ENCODE measurements at regions not wholly inside any gene's neighbourhood (a gene's known extent, or its start where the extent isn't known, plus 50 kb on each side); places are given as distances from the start of the nearest gene placed in this dataset.

GRCh38 chr13:54965881-54966280, 1937.3 kb downstream of the OLFM4 start:
- no peak overlapping the region for H3K4me3 ChIP-seq
- peaks cover 0 to 6% (median 2%) of the 10 kb centered on the region in 4 donors for H3K9me3 ChIP-seq
- DNase-seq = no peak
- H3K36me3 ChIP-seq = no peaks in the 10 kb centered on the region
- no peak overlapping the region for H3K27ac ChIP-seq
- intact Hi-C loops (cut with DNase I; ENCODE audit: low total_unique reads) = no loop called here
- TF ChIP-seq EP300 (IDR thresholded peaks at IDR 0.05) (no peak), POLR2AphosphoS5 (IDR thresholded peaks at IDR 0.05) (no peak), POLR2A (IDR thresholded peaks at IDR 0.05) (no peak), CTCF (IDR thresholded peaks at IDR 0.05) (no peak)
- H3K4me1 ChIP-seq = no peaks in the 10 kb centered on the region
- WGBS, 5 donors = 77 to 95% (median 89%) methylated on average over 2 of the region's 2 CpGs
- no peaks in the 10 kb centered on the region for H3K27me3 ChIP-seq

GRCh38 chr13:54972838-54973237, 1944.2 kb downstream of the OLFM4 start:
- intact Hi-C loops (cut with DNase I; ENCODE audit: low total_unique reads) = no loop called here

GRCh38 chr13:54975676-54976075, 1947.1 kb downstream of the OLFM4 start:
- H3K27ac ChIP-seq = no peak overlapping the region
- no peaks in the 10 kb centered on the region for H3K9me3 ChIP-seq
- no peaks in the 10 kb centered on the region for H3K36me3 ChIP-seq
- no peak overlapping the region for H3K4me3 ChIP-seq
- H3K4me1 ChIP-seq = no peaks in the 10 kb centered on the region
- TF ChIP-seq EP300 (IDR thresholded peaks at IDR 0.05) (no peak), POLR2A (IDR thresholded peaks at IDR 0.05) (no peak), CTCF (IDR thresholded peaks at IDR 0.05) (no peak)
- no peak for DNase-seq
- 76 to 83% (median 79%) methylated on average over 4 of the region's 4 CpGs for WGBS, 5 donors
- intact Hi-C loops (cut with DNase I; ENCODE audit: low total_unique reads) = no loop called here
- no peaks in the 10 kb centered on the region for H3K27me3 ChIP-seq

More at GRCh38 chr13:54972838-54973237, 1944.2 kb downstream of the OLFM4 start:
- TF ChIP-seq CTCF (IDR thresholded peaks at IDR 0.05) (no peak), POLR2A (IDR thresholded peaks at IDR 0.05) (no peak), POLR2AphosphoS5 (IDR thresholded peaks at IDR 0.05) (no peak), EP300 (IDR thresholded peaks at IDR 0.05) (no peak)
- Histone ChIP-seq H3K4me3 (no peak overlapping the region), H3K4me1 (no peaks in the 10 kb centered on the region), H3K36me3 (no peaks in the 10 kb centered on the region), H3K27me3 (no peaks in the 10 kb centered on the region), H3K27ac (no peak overlapping the region), H3K9me3 (no peaks in the 10 kb centered on the region)
- no peak for DNase-seq
- 66 to 81% (median 79%) methylated on average over 5 of the region's 5 CpGs for whole genome bisulfite sequencing, 5 donors

GRCh38 chr13:54980651-54981050, 1952.0 kb downstream of the OLFM4 start:
- WGBS, 5 donors = 64 to 73% (median 70%) methylated on average over 3 of the region's 3 CpGs
- no peaks in the 10 kb centered on the region for H3K27me3 ChIP-seq
- intact Hi-C loops (cut with DNase I; ENCODE audit: low total_unique reads) = no loop called here
- TF ChIP-seq POLR2A (IDR thresholded peaks at IDR 0.05) = no peak
- TF ChIP-seq EP300 (IDR thresholded peaks at IDR 0.05) = no peak
- TF ChIP-seq CTCF (IDR thresholded peaks at IDR 0.05) = no peak
- no peak overlapping the region for H3K27ac ChIP-seq
- H3K9me3 ChIP-seq = no peaks in the 10 kb centered on the region
- no peaks in the 10 kb centered on the region for H3K4me1 ChIP-seq
- no peaks in the 10 kb centered on the region for H3K36me3 ChIP-seq
- no peak for DNase-seq
- no peak overlapping the region for H3K4me3 ChIP-seq

Measured in stomach (tissue), 8 donors.